ENCODE measurements at regions not wholly inside any gene's neighbourhood (a gene's known extent, or its start where the extent isn't known, plus 50 kb on each side); places are given as distances from the start of the nearest gene placed in this dataset.

DNA sequence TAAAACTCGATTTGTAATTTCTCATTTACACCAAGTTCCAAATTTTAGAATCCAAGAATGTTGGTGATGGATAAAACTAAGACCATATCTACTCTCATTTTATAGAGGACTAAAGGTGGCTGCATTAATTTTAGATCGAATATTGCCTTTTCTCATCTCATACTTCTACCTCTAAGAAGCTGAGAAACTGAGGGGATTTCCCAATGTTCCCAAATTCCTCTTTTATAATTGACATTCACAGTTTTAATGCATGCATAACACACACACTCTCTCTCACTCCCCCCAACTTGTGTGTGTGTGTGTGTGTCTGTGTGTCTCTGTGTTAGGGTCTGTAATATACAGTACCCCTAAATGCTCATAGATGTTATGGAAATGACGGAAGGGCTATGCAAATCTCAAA is 328.8 kb upstream of the SLC14A2 start:
- no peak overlapping the region for H3K27ac Mint-ChIP-seq
- no peak for DNase-seq (ENCODE audit: low spot score in 2 of 2, unreplicated experiment in 2 of 2)
- H3K4me3 Mint-ChIP-seq = no peak overlapping the region
- H3K4me1 Mint-ChIP-seq = no peaks in the 10 kb centered on the region
- H3K9me3 Mint-ChIP-seq = no peaks in the 10 kb centered on the region
- TF ChIP-seq, protein P1, sequence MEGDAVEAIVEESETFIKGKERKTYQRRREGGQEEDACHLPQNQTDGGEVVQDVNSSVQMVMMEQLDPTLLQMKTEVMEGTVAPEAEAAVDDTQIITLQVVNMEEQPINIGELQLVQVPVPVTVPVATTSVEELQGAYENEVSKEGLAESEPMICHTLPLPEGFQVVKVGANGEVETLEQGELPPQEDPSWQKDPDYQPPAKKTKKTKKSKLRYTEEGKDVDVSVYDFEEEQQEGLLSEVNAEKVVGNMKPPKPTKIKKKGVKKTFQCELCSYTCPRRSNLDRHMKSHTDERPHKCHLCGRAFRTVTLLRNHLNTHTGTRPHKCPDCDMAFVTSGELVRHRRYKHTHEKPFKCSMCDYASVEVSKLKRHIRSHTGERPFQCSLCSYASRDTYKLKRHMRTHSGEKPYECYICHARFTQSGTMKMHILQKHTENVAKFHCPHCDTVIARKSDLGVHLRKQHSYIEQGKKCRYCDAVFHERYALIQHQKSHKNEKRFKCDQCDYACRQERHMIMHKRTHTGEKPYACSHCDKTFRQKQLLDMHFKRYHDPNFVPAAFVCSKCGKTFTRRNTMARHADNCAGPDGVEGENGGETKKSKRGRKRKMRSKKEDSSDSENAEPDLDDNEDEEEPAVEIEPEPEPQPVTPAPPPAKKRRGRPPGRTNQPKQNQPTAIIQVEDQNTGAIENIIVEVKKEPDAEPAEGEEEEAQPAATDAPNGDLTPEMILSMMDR (IDR thresholded peaks at IDR 0.05; ENCODE audit: unreplicated experiment) = no peak
- no peaks in the 10 kb centered on the region for H3K27me3 Mint-ChIP-seq (ENCODE audit: low read depth)
- no peaks in the 10 kb centered on the region for H3K36me3 Mint-ChIP-seq

DNA sequence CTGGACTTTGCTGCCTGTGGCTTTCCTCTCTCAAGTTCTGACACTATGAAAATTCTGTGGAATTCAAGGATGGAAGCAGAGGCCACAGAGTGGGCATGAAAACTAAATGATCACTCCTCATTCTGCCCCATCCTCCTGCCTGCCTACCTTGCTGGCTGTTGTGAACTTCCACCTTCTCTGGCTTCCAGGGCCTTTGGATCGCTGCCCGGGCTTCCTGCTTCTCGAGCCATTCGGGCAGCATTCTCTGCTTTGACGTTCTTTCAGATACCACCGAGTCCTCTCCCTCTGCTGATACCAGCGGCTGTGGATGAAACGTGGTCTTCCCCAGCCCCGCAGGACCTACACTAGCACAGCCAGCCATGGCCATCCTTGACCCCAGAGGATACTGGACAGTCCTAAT is 327.7 kb upstream of the SLC14A2 start:
- Mint-ChIP-seq H3K9me3 (no peaks in the 10 kb centered on the region), H3K4me3 (no peak overlapping the region), H3K27me3 (ENCODE audit: low read depth) (no peaks in the 10 kb centered on the region), H3K36me3 (no peaks in the 10 kb centered on the region), H3K27ac (no peak overlapping the region), H3K4me1 (no peaks in the 10 kb centered on the region)
- TF ChIP-seq, protein P1 (IDR thresholded peaks at IDR 0.05; ENCODE audit: unreplicated experiment) = no peak
- no peak for DNase-seq (ENCODE audit: low spot score in 2 of 2, unreplicated experiment in 2 of 2)

DNA sequence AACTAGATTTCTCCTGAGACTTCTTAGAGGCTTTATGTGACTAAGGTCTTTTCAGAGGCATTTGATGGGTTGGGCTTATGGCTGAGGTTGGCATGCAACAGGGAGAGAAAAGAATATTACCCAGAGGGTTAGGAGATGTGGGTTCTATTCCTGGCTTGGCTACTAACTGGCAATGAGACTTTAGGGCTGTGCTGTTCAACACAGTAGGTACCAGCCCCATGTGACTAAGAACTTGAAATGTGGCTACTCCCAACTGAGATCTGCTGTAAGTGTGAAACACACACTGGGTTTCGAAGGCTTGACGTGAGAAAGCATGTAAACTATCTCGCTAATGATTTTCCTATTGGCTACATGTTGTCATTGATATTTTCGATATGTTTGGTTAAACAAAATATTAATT is 324.9 kb upstream of the SLC14A2 start:
- no peaks in the 10 kb centered on the region for H3K36me3 Mint-ChIP-seq

DNA sequence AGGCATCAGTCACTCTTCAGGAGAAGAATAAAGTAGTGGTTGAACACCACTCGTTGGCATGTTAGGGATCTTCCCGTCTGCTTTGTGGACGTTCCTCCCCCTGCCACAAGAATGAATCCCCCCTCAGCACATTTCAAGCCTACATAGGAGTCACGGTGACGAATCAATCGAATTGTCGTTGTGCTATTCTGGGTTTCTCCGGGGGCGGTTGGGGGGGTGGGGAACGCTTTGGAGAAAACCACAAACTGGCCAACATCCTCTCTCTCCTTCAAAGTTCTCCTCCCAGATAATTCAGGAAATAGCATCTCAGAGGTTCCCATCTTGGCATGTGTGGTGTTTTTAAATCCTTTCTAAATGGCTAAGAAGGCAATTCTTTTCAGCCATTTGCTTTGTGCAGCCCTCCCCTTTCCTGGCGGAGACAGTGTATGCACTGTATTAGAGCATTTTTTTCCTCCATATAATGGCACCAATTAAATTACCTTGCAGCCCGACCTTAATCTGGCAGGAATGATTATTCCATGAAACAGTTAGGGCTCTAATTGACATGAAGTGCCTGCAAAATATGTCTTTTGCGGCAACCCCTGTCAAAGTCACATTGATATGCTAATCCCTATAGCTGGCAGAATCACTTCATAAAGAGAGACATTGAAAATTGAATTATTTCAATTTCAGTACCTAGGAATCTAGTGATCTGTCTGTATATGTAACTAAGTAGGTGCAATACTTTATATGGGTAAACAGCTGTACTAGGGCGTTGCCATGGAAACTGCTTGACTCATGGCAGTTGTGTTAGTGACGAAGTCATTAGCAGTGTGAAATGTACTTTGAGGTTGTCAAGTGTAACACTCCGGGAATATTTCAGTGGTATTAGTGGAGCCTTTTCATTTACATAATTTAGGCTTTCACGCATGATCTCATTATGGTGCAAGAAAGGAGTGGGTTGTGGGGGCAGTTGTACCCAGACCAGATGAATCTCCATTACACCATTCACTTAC is 323.4 kb upstream of the SLC14A2 start:
- no peaks in the 10 kb centered on the region for H3K27me3 Mint-ChIP-seq (ENCODE audit: low read depth)
- TF ChIP-seq, protein P1 (IDR thresholded peaks at IDR 0.05; ENCODE audit: unreplicated experiment) = no peak
- no peak overlapping the region for H3K4me3 Mint-ChIP-seq
- DNase-seq (ENCODE audit: low spot score in 2 of 2, unreplicated experiment in 2 of 2) = no peak
- no peaks in the 10 kb centered on the region for H3K9me3 Mint-ChIP-seq
- no peak overlapping the region for H3K27ac Mint-ChIP-seq
- no peaks in the 10 kb centered on the region for H3K36me3 Mint-ChIP-seq
- peaks cover 10% of the 10 kb centered on the region for H3K4me1 Mint-ChIP-seq

More for the DNA sequence above, 324.9 kb upstream of the SLC14A2 start:
- TF ChIP-seq, protein P1 (IDR thresholded peaks at IDR 0.05; ENCODE audit: unreplicated experiment) = no peak
- Mint-ChIP-seq H3K27ac (no peak overlapping the region), H3K4me1 (peaks cover 8% of the 10 kb centered on the region), H3K9me3 (no peaks in the 10 kb centered on the region), H3K27me3 (ENCODE audit: low read depth) (no peaks in the 10 kb centered on the region), H3K4me3 (no peak overlapping the region)
- no peak for DNase-seq (ENCODE audit: low spot score in 2 of 2, unreplicated experiment in 2 of 2)

DNA sequence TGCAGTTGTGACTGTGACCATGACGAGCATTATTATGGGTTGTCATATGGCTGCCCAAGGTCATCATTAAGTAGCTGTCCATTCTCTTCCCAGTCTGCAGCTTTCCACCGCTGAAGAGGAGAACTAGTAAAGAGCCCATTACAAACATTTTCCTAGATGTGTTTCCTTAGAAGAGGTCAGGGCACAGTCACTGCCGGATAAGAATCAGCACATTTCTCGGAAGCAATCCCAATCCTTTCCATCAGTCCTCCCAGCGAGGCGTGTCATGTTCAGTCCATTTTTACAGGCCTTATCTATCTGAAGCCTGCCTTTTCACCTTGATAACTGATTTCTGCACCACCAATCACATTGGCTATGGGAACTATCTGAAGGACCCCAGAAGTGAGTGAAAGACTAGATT is 319.9 kb upstream of the SLC14A2 start:
- H3K4me3 Mint-ChIP-seq = no peak overlapping the region
- H3K27ac Mint-ChIP-seq = no peak overlapping the region
- H3K4me1 Mint-ChIP-seq = peaks cover 19% of the 10 kb centered on the region
- H3K36me3 Mint-ChIP-seq = no peaks in the 10 kb centered on the region
- H3K9me3 Mint-ChIP-seq = no peaks in the 10 kb centered on the region
- no peaks in the 10 kb centered on the region for H3K27me3 Mint-ChIP-seq (ENCODE audit: low read depth)
- TF ChIP-seq, protein P1 (IDR thresholded peaks at IDR 0.05; ENCODE audit: unreplicated experiment) = no peak
- no peak for DNase-seq (ENCODE audit: low spot score in 2 of 2, unreplicated experiment in 2 of 2)

Measured in mesothelial cell of epicardium (in vitro differentiated cells).